Activated CD8-positive, alpha-beta memory T cell treated with anti-CD3 and anti-CD28 coated beads, Interleukin-2, amount 50 U/mL, for 4 hours (primary cell): ENCODE measurements at regions not wholly inside any gene's neighbourhood (a gene's known extent, or its start where the extent isn't known, plus 50 kb on each side); places are given as distances from the start of the nearest gene placed in this dataset.

ENCODE experiments used
- DNase-seq: peaks from one replicate; pipeline ENCODE4 v3.0.0-alpha.2; 2020

DNA sequence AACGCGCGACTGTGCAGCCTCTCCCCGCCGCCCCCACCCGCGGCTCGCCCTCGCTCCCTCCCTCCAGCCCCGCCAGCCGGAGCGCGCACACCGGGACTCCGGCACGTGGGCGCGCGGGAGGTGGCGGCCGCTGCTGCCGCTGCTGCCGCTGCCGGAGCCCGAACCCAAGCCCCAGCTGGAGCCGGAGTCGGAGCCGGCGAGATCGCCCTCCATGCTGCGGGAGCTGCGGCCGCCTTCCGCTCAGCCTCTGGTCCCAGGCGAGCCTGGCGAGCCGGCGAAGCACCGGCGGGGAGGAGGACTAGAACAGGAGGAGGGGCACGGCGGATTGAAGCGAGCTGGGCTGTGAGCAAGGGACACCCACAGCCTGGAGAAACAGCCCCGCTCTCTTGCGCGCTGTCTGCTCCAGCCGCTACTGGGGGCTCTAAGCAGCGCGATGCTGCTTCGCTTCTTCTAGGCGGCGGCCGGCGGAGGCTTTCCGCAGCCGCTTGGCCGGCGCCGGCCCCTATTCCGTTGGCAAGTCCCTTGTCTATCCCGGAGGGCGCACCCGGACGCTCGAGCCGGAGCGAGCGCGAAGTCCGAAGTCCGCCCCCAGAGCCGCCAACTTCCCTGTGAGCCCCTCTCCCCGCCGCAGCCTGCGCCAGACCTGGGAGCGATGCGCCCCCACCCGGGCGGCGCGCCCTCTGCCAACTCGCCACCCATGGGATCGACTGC is 598.7 kb upstream of the SGCD start:
- no peak for DNase-seq

DNA sequence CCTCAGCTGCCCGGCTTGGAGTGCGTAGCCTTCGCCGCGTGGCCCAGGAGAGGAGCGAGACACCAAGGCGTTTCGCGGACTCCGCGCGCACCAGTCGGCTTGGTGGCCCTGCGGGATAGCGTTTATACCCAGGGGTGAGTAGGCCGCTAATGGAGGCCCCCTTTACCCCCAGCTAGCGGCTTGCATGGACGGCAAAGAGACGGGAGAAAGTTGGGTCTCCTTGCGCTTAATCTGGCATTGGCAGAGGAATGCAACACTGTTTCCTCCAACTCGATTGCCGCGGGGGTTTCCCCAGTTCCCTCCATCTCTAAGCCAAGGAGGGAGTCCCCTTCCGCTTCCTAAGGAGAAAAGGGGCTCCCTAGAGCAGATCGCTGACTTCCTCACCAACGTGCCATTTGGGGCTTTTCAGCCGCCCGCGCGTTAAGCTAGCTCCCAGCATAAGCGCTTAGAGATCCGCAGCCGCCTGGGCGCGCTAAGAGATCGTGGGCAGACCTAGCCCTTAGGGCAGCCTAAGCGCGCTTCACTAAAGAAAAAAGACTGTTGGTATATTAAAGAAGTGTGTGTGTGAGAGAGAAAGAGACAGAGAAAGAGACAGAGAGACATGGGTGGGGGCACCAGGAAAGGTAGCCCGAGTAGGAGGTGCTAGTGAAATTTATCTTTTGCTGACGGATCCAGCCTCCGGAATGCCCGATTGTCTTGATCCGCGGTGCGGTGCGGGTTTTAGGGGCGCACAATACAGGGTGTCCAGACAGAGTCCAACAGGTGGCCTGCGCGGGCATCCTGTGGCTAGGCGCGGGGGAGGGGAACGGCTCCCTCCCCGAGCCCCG is 597.9 kb upstream of the SGCD start:
- DNase-seq, result no peak

DNA sequence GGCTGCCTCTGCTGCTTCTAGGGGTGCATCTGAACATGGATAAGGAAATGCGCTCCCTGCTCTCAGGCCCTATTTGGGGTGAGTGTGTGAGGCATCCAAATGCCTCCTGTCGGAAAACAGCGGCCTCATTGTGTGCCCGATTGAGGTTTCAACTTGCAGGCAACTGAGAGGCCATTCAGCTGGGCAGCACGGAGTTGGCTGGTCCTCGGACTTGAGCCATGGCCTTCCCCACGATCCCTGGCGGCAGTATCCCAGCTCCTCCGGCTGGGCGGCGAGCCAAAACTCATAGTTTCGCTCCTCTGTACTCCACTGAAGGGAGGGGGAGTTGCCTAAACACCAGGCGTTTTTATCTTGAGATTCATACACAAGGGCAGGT is 597.3 kb upstream of the SGCD start:
- no peak for DNase-seq

DNA sequence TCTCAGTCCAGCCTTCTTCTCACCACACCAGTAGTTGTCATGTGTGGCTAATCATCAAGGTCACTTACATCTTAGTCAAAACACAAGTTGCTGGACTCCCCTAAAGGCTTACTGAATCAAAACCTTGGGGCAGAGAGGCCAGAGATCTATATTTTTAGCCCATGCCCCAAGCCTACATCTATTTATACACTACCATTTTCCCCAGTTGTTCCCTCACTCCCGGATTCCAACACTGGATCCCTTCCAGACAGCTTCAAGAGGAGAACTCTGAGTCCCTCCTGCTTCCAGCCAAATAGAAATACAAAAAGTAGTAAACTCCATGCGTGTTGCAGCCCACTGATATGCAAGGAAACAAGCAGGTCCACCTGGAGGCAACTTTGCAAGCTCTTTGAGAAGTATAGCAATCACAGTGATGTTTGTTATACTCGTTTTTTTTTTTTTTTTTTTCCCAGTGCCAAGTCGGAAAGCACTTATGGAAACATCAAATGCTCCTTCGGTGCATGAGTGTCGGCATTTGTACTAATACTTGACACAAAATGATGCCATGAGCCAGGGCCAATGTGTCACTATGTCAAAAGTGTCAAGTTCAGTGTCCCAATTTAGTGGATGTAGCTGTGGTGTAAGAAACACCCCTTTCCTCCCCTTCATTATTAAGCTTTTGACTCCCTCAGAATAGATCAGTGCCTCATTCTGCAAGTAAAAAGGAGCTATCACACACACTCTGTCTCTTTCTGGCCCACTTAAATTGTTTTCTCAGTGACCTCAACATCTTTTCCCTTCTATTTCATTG is 594.2 kb upstream of the SGCD start:
- no peak for DNase-seq

DNA sequence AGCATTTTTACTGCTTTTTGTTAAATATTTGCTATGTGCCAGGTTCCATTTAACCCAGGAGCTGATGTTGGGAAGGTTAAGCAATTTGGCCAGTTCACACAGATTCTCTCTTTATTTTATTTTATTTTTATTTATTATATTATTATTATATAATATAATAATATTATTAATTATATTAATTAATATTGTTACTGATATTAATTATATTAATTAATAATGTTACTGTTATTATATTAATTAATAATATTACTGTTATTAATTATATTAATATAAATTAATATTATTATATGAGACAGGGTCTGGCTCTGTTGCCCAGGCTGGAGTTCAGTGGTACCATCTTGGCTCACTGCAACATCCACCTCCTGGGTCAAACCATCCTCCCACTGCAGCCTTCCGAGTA is 593.0 kb upstream of the SGCD start:
- DNase-seq, result no peak

DNA sequence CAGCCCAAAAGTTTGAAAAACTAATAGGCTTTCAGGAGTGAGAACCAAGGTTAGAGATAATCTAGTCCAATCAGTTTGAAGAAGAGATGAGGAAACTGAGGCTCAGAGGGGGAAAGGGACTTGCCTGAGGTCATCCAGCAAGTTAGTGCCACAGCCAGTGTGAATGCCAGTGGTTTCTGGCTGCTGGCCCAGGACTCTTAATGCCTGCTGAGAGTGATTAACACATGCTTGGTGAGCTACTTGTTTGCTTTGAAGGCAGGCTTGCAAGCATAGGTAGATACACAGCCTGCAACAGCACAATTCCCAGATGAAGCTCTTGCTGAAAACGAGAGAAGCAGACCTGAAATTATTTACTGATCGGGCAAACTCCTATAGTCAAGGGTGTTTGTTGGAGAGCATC is 591.6 kb upstream of the SGCD start:
- no peak for DNase-seq

DNA sequence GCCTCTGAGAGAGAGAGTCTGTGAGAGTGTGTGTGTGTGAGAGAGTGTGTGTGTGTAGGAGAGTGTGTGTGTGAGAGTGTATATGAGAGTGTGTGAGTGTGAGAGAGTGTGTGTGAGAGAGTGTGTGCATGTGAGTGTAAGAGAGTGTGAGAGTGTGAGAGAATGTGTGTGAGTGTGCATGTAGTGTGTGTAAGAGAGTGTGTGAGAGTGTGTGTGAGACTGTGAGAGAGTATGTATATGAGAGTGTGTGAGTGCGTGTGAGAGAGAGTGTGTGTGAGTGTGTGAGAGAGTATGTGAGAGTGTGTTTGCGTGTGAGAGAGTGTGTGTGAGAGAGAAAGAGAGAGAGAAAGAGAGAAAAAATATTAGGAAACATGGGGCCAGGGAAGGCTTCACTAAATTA is 588.3 kb upstream of the SGCD start:
- DNase-seq, result no peak

DNA sequence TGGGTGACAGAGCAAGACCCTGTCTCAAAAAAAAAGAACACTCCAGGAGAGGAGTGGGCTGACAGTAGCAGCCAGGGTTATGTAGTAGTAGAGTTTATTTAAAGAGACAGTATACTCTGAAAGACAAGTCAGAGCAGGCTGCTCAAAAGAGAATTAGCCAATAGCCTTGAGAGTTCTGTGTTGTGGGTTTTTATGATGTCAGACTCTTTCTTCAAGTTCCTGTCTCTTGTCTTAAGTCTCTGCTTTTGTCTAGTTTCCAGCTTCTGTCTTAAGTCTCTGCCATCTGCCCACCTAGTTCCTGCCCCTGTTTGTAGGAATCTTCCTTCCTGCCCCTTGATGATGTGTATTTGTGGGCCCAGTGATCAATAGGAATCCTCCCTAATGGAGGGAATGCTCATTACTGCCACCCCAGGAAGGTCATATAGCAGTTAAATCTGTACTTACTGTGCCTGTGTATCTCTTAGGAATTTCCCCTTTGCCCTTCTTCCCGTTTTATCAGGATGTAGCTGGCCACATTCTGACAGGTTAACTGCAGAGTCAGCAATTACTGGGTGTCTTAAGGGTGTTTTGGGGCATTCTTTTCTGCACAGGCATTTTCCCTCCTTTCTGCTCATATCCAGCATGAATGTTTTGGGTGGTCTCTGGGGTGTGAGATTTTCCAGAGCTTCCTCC is 580.5 kb upstream of the SGCD start:
- DNase-seq, result no peak

DNA sequence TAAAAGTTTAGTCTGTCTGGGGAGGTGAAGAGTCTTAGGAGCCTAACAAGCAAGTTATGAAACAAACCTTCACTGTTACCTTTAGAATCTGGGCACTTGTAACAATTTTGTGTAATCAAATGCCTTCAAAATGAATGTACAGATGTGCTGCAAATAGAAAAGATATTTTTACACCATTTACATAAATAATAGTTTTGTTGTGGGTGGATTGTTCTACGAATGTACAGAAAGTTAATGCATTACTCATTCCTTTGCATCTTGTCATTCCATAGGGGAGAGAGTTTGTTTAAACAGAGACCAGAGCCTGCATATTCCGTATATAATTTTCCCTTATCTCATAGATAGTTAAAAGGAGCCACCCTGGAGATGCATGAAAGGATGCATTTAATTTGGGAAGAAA is 576.9 kb upstream of the SGCD start:
- DNase-seq, result no peak

DNA sequence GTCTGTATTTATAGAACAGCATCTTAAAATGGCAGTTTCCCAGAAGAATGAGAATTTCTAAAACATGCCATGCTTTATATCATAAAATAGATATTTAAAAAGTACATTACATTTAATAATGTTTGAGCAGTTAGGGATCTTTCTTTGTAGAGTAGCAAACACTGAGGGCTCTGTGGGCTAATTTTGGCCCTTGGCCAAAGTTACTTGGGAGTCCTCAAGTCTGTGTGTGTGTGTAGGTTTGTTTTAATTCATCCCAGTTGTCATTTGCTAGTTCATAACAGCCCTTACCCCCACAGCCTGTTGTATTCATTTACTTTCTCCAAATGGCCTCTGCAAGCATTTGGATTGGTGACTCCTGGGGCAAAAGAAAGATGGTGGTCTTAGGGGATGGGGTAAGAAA is 576.4 kb upstream of the SGCD start:
- no peak for DNase-seq

DNA sequence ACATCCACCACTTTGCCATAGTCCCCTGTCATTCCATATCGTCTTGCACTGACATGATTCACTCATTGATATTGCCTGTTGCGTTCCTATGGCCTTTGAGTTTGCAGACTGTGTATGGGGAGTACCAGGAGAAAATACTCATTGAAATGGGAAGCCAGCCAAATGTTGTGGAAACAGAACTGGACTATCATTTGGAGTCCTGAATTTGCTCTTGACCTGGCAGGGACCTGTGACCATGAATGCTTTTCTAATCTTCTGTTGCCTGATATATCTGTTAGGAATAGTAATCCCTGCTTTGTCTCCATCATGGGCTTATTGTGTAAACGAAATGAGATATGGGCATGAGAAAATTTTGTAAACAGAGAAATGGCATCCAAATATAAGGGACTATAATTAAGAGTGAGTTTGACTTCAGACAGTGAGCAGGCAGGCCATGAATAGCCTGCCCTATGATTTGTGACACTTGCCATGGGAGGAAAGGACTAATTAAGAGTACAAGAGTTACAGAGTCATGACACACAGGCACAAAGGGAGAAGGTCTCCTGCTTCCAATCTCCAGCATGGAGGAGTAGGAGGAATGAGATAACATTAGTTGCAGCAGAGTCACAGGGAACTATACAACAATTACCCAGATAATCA is 572.9 kb upstream of the SGCD start:
- no peak for DNase-seq

DNA sequence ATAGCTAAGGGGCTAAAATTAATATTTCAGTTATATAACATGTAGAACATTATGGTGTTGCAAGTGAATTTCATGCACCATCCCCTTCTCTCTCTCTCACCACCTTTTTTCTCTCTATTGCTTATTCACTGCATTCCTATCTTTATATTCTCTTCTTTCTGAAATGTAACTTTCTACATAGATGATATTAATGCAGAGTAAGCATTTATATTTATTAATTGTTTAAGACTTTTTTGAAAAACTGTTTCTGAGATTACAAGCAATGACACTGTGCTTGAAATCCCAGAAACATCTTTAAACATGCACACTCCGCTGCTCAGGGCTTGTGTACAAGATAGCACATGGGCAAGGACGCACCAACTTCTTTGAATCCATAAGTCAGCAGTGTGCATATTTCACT is 567.7 kb upstream of the SGCD start:
- DNase-seq, result no peak

DNA sequence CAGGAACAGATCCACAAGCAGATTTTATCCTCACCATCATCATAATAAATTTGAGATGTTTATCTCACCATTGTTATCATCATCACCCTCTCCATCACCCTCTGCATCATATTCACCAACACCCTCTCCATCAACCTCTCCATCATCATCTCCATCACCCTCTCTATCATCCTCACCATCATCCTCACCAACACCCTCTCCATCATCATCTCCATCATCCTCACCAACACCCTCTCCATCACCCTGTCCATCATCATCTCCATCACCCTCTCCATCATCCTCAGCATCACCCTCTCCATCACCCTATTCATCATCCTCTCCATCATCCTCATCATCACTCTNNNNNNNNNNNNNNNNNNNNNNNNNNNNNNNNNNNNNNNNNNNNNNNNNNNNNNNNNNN is 567.0 kb upstream of the SGCD start:
- no peak for DNase-seq

DNA sequence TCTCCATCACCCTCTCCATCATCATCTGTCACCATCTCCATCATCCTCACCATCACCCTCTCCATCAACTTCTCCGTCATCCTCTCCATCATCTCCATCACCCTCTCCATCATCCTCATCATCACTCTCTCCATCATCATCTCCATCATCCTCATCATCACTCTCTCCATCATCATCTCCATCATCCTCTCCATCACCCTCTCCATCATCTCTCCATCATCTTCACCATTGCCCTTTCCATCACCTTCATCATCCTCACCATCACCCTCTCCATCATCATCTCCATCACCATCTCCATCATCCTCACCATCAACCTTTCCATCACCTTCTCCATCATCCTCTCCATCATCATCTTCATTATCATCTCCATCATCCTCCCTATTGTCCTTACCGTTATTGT is 565.5 kb upstream of the SGCD start:
- DNase-seq, result no peak

DNA sequence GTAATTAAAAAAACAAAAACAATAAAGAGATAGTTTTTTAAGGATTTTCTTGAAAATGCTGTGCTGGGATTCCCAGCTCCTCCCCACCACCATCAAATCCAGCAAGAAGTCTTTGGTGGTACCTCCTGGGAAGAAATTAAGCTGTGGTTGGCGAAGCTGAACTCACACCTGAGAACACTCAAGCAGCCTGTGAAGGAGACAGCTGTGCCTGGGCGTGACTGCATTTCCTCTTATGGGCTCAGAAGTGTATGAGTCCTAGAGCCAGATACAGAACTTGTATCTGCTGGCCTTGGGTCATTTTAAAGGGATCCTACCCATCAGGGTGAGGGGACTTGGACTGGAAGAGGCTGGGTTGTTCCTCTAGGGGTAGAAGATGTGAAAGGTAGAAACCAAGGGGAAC is 561.2 kb upstream of the SGCD start:
- no peak for DNase-seq

DNA sequence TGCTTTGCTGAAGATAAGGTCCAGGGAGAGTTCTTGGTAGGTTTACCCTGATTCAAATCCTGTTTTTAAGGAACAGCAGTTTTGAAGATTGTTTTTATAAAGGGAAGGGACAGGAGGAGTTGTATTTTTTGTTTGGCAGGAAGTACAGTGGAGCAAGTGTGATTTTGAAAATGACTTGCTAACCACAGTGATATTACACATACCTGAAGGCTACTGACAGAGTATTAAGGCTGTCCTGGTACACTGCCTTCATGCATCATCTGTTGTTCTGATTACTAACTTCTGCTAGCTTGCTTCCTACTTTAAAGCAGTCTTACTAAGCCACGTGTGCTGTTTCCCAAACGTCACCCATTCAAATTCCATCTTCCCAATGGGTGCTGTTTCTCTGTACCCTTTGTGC is 559.5 kb upstream of the SGCD start:
- no peak for DNase-seq

DNA sequence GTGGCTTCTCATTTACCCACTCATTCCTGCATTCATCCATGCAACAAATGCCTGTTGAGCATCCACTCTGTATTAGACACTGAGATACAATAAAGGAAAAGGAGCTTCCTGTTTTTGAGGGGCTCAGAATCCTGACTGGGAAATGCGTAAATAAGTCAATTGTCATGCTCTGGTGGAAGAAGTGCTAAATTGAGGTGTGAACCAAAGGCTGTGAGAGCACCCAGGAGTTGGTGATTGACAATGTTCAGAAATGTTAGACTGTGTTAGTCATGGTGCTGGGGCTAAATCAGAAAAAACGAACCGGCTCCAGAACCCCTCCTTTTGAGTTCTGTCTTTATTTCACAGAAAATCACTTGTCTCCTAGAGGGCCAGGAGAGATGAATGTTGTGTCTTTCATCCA is 558.6 kb upstream of the SGCD start:
- DNase-seq, result no peak

DNA sequence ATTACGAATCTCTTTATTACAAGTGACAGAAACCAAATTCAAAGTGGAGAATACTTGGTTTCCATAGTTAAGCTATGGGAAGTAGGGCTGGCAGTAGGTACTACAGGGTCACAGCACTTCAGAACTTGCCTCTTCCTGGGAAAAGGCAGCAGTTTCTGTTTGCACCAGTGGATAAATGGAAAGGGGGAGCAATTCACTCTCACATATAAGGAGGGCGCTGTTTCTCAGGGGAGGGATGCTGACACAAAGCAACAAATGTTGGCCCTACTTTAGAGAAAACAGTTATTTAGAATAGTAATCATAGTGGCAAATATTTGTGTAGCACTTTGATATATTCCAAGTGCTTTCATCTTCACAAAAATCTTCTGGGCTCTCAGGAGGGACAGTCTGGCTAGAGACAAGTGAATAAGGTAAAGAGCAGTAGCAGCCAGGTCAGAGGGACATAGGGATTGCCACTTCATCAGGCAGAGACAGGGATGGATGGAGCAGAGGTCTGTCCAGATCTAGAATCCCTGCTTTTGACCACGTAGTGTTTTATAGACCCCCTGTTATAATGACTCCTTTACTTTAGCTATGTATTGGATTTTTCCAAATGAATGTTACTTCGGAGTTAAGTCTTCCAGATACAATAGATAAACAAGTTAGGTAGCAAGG is 554.8 kb upstream of the SGCD start:
- DNase-seq, result no peak

DNA sequence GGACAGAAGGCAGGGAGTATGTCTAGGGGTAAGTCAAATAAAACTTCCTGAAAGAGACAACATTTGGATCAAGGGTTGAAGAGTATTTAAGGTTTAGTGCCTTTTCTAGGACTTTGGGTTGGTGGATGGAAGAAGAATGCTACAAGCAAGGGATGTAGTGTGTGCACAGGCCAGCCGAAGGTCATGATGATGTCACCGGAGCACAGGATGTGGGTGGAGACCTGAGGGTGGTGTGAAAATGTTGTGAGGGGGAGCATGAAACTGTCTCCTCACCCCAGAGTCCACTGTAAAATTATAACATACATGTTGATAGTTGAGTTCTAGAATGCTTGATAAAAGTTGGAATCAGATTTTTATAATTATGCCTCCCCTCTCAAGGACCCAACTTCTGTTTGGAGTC is 553.3 kb upstream of the SGCD start:
- peak; percentile 30 for DNase-seq

DNA sequence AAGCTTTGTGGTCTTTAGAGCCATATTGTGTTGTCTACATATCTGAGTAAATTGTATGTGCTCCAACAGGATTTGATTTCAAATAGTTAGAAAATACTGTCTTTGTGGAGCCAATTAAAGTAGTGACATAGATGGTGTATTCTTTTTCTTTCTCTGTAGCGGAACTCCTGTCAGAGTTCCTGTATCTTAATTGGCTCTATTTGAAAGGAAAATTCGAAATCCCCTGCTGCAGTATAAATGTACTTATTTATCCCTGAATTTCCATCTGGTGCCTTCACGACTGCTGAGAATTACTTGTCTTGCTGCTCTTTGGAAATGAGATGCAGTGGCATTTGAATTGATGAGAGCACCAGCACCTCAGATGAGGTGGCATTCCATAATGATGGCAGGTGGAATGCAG is 546.7 kb upstream of the SGCD start:
- DNase-seq, result no peak

DNA sequence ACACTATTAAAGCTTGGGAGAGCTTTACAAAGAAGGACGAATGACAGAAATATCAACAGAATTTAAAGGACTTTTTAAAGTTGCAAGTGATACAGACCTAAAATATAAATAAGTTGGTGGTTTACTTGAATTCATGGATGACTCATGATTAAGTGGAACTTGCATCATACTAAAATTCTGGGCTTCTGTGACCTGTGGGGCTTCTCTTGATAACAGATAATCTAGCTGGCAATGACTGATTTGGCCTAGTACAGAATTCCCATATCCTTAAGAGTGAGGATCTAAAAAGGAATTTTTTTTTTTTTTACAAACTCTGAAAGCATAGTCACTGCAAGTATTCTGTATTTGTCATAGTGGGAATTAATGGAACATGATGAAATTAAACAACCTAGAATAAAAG is 543.7 kb upstream of the SGCD start:
- DNase-seq, result no peak

DNA sequence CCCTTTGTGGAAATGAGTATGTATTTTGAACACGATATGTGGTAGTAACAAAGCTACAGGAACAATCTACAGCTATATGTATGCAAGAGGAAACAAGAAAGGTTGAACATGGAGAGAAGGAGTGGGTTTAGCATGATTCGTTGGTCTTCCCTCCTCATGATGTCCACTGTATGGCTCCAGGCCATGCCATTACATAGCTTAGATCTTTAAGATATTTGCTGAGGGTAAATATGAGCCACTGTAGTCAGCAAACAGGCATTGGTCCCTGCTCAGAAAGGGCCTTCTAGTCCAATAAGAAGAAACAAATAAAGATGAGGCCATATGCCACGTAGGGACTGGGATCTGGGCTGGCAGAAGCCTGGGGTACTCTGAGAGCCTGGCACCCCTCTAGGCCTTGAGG is 543.2 kb upstream of the SGCD start:
- no peak for DNase-seq
